HEK293T (cell line): ENCODE measurements at regions not wholly inside any gene's neighbourhood (a gene's known extent, or its start where the extent isn't known, plus 50 kb on each side); places are given as distances from the start of the nearest gene placed in this dataset.

Experiments used
- ARNT ChIP-seq: fragments of 450-650 bp; IDR thresholded peaks from 2 replicates; pipeline ENCODE4 v1.6.1; 2017; ENCODE audit warnings: mild to moderate bottlenecking
- BHLHE40 ChIP-seq: fragments of 450-650 bp; IDR thresholded peaks from 2 replicates; pipeline ENCODE4 v1.6.1; 2016; ENCODE audit warnings: mild to moderate bottlenecking, moderate library complexity, borderline replicate concordance
- CTBP1 ChIP-seq: fragments of 450-650 bp; IDR thresholded peaks from 2 replicates; pipeline ENCODE4 v1.6.1; 2016; ENCODE audit warnings: borderline replicate concordance
- ELF4 ChIP-seq: fragments of 450-650 bp; IDR thresholded peaks from 2 replicates; pipeline ENCODE4 v1.6.1; 2017; ENCODE audit warnings: antibody characterized with exemption
- FOXA1 ChIP-seq: fragments of 450-650 bp; IDR thresholded peaks from 2 replicates; pipeline ENCODE4 v1.6.1; 2016; ENCODE audit warnings: mild to moderate bottlenecking
- FOXK2 ChIP-seq: fragments of 450-650 bp; IDR thresholded peaks from 2 replicates; pipeline ENCODE4 v1.6.1; 2016; ENCODE audit warnings: mild to moderate bottlenecking
- HDGF ChIP-seq: fragments of 450-650 bp; IDR thresholded peaks from 2 replicates; pipeline ENCODE4 v1.6.1; 2017; ENCODE audit warnings: antibody characterized with exemption, borderline replicate concordance
- L3MBTL2 ChIP-seq: fragments of 450-650 bp; conservative IDR thresholded peaks from 2 replicates; pipeline ENCODE4 v1.6.1; 2016; ENCODE audit warnings: mild to moderate bottlenecking
- NFRKB ChIP-seq: fragments of 450-650 bp; IDR thresholded peaks from 2 replicates; pipeline ENCODE4 v1.6.1; 2016; ENCODE audit warnings: mild to moderate bottlenecking, moderate library complexity
- PKNOX1 ChIP-seq: fragments of 450-650 bp; IDR thresholded peaks from 2 replicates; pipeline ENCODE4 v1.6.1; 2016
- SP1 ChIP-seq: fragments of 450-650 bp; IDR thresholded peaks from 2 replicates; pipeline ENCODE4 v1.6.1; 2017
- SUZ12 ChIP-seq: fragments of 450-650 bp; IDR thresholded peaks from 2 replicates; pipeline ENCODE4 v1.6.1; 2016; ENCODE audit warnings: mild to moderate bottlenecking
- TARDBP ChIP-seq: fragments of 450-650 bp; IDR thresholded peaks from 2 replicates; pipeline ENCODE4 v1.6.1; 2016

- TF ChIP-seq TARDBP (no peak), BHLHE40 (no peak), CTBP1 (no peak), HDGF (no peak), SP1 (no peak), SUZ12 (no peak), NFRKB (no peak), PKNOX1 (no peak), FOXA1 (no peak), L3MBTL2 (no peak), FOXK2 (no peak), ELF4 (no peak), ARNT (no peak)
These were observed 166.5 kb upstream of the TMCO5A start for GRCh38 chr15:37767841-37768455.
